HG02870 (cell line): ENCODE measurements at regions not wholly inside any gene's neighbourhood (a gene's known extent, or its start where the extent isn't known, plus 50 kb on each side); places are given as distances from the start of the nearest gene placed in this dataset.

Source experiments
- ATAC-seq: cut with Tn5 transposase; IDR thresholded peaks from one replicate; pipeline ENCODE4 v1.9.1; 2021; ENCODE audit warnings: mild to moderate bottlenecking, moderate library complexity; ENCODE audit not compliant: unreplicated experiment

DNA sequence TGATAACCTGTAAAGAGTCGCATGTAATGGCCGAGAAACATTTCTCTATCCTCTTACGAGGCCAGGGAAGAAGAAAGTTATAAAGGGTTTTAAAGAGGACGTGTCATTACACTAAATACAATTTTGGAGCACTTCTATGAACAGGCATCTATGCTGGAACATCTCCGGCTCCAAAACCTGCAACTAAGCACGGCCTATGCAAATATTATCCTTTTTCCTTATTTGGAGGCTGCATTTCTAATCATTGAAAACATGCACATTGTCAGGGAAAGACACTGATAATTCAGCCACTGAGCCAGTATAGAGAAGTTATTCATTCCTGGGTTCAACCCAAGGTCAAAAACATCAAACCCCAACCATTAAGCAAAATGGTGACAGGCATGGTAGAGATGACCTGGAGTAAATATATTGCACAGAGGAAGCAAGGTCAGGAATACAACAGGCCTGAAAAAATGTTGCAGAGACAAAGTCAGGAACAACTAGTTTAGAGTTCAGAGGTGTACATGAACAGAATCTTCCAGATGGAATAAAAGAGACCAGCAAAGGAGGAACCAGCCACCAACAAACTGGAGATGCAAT is 674.1 kb downstream of the NR2F1-AS1 start:
- no peak for ATAC-seq

DNA sequence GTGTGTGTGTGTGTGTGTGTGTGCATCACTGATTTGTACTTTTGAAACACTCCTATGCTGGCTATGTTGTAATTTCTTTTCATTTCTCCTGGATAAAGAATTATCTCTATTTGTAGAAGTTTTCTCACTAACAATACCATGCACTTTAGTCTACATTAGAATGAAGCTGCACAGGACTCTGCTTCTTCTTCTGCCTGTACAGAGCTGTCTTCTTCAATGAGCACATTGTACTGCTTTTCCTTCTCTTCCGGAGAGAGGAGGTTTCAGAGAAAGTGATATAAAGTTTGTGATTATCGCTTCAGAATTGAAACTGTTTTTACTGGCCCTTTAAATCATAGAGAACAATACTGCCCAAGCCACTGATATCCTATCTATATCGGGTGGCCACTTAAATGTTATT is 677.0 kb downstream of the NR2F1-AS1 start:
- ATAC-seq: no peak

DNA sequence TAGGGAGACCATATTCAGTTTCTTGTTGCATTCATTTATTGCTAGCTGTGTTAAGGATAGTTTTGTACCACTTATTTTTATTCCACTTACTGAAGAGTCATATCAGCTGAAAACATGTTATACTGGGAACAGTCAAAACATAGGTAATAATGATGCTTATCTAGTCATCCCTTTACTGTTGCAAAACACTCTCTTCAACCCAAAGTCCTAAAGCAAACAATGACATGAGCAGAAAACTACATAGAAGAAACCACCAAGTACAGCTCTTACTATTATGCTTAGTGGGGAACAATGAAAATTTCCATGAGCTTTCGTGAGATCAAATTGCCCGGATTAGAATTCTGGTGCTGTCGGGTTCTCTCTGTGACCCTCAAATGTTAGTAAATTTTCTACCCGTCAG is 681.4 kb downstream of the NR2F1-AS1 start:
- no peak for ATAC-seq

DNA sequence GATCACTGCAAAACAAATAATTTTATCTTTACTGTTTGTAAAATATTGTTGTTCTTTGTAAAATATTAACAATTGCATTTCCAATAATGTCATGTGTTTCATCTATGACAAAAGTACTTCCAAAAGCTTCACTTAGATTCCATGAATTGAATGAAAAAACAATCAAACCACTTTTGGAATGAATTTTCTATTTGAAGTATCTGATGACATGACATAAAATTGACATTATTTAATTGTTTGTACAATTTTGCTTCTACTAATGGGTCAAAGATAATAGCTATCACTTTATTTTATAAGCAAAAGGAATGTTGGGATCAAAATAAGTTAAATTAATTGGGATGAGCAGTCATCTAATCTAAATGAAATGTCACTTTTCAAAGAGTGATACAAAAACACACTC is 684.3 kb downstream of the NR2F1-AS1 start:
- no peak for ATAC-seq

DNA sequence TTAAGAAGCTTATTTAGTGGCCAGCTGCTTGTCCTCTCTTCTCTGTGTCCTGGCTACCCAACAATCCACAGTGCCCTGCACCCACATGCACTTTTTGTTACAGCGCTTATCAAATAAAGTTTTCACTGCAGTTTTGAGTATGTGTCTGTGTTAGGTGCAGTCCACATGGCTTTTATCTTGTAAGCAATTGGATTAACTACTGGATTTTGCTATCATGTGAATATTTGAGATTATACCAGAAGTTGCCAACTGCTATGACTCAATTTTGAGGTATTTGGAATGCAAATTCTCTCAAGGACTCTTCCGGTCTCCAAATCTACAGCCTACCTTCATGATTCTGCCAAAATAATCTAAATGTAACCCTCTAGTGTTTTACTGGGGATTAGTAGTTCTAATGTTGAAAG is 690.2 kb downstream of the NR2F1-AS1 start:
- ATAC-seq: no peak

DNA sequence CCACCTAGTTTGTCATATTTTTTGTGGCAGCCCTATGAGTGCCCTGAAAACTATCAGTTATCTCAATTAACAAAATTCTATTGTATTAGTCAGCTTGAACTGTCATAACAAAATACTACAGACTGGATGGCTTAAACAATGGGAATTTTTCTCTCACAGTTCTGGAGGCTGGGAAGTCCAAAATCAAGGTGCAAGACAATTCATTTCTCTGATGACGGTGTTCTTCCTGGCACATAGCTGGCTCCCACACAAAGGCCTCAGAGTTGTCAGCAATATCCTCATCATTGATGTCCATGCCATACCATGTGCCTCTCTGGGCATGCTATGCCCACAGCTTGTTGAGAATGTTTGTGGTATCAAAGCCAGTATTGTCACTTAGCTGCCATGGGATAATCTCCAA is 691.9 kb downstream of the NR2F1-AS1 start:
- ATAC-seq: no peak

DNA sequence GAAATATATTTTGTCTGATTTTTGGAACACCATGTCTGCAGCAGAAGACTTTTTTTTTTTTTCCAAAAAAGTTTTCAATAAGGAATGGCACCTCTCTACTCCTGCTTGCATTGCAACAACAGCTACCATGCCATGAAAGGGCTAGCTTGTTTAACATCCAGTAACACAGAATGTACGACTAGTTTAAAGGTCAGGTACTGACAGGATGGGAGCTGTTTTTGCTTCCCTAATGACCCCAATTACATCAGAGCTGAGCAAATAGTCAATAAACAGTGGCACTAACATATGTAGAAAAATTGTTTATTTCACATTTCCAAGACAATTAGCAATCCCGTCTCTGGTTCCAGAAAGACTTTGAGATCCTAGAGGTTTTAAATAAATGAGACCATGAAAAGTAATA is 693.8 kb downstream of the NR2F1-AS1 start:
- no peak for ATAC-seq

DNA sequence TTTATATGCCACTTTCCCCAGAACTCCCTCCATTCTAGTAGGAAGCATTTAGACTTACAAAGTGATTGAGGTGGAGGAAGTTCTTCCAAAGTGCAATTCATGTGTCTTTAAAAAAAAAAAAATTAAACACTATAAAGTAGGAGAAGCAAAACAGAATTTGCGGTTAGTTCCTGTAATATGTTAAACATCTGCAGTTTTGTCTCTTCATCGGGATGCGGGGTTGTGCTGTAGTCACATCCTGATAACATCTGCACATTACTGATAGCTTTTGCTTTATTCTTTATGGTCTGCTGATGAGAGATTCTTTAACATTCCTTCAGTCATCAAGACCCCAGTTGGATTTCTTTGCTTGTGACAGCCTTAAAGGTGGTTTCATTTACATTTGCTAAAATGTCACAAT is 694.3 kb downstream of the NR2F1-AS1 start:
- no peak for ATAC-seq

DNA sequence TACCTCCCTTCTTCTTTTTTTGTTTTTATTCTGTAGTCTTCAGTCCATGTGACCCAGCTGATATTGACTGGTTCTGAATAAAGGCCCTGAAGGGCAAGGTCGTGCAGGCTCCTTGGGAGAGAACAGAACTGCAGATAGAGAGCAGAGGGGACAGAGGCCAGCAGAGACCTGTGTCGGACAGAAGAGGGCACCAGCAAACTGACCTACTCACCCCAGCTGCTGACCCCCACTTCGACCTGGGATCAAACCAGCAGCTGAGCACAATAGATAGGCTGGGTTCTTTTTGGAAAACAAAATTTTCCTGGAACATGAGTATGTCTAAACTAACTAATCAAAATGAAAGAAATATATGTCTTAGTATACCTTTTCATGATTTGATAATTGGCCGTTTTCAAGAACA is 695.1 kb downstream of the NR2F1-AS1 start:
- ATAC-seq: no peak

DNA sequence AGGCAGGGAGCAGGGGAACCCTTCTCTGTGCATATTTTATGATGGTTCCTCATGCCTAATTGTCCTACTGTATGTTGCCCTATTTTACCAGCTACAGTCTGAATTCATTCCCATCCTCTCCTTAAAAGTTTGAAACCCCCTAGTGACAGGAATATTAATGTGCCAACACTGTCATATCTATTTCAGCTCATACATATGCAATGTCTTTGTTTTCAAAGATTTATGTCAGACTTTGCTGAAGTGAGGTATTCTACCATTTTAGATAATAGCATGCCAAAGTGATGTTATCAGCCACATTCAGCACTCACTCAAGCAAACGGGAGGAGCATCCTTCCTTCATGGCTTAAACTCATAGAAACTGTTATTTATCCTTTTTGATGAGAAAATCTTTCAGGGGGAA is 696.5 kb downstream of the NR2F1-AS1 start:
- ATAC-seq: no peak

DNA sequence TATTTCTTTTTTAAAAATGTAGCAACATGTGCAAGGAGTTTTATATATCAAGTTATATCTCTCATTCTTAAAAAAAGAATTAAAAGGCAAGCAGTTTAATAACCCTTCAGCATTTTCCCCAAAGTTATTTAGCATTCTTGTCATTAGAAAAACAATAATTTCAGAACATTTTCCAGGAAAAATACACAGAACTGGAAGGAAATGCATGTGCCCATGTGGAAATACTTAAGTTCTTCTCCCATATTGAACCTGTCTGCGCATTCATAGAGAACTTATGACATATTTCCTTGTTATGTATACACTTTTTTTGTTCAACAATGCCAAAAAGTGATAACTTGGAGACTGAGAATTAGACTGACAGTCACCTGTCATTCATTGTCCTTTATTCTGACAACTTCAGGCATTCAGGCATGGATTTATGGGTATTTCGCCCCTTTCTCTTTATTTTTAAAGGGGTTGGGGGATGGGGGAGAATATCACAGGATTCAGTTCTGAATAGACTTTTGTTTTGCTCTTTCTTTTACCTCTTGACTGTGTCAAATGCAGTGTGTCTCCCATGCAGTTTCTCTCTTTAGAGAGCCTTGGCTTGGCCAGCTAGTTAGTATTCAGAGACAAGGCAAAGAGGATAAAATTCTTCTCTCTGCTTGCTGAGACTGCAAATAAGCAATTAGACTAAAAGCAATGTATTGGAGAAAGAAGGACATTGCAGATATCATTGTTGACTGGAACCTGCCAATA is 701.0 kb downstream of the NR2F1-AS1 start:
- ATAC-seq: no peak

DNA sequence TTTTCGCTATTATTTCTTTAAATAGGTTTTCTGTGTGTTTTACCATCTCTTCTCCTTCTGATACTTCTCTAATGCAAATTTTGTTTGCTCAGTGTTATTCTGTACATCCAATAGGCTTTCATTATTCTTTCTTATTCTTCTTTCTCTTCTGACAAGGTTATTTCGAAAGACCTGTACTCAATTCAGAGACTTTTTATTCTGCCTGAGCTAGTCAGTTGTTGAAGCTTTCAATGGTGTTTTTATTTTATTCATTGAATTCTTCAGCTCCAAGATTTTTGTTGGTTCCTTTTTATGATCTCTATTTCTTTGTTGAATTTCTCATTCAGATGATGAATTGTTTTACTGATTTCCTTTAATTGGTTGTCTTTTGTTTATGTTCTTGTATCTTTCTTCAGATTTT is 706.2 kb downstream of the NR2F1-AS1 start:
- no peak for ATAC-seq

DNA sequence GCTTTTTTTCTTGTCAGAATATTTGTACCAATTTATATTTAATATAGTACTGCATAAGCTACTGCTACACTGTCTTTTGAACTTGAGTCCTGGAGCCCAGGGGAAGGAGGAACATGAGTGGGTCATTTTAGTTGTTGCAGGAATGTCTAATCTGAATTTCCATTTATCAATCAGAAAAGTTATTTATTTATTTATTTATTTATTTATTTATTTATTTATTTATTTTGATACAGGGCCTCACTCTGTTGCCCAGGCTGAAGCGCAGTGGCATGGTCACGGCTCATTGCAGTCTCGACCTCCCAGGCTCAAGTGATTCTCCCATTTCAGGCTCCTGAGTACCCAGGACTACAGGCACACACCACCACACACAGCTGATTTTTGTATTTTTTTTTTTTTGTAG is 712.6 kb downstream of the NR2F1-AS1 start:
- no peak for ATAC-seq

DNA sequence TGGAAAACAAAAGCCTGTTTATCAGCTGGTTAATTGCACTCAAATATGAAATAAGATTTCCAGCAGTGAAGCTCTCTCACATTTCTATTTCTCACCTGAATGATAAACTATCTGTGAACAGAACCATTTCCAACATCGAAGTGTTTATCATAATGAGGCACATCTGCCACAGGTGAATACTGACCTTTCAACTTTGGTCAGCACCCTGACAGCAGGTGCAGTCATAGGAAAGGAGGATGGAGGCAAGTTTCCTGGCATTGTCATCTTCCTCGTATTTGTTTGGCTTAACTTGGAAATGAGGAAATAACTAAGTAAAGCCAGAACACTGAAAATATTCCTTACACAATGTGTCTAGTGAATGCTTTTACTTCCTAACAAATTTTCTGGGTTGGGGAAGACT is 716.4 kb downstream of the NR2F1-AS1 start:
- no peak for ATAC-seq

DNA sequence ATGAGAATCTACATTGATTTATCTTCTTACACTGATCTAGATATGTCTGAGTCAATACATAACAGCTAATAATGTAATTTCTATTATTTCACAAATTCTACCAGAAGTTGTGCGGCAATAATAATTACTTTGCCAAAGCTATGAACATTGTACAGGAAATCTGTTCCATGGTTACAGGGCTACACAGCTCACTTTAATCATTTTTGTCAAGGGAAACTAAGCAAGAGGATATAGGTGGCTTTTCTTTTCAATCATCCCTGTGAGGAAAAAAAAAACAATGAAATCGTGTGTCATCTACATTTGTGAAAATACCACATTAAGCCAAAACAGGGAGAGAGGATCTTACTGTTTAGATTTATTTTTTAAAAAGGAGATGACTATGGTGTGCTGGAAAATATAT is 717.4 kb downstream of the NR2F1-AS1 start:
- no peak for ATAC-seq

DNA sequence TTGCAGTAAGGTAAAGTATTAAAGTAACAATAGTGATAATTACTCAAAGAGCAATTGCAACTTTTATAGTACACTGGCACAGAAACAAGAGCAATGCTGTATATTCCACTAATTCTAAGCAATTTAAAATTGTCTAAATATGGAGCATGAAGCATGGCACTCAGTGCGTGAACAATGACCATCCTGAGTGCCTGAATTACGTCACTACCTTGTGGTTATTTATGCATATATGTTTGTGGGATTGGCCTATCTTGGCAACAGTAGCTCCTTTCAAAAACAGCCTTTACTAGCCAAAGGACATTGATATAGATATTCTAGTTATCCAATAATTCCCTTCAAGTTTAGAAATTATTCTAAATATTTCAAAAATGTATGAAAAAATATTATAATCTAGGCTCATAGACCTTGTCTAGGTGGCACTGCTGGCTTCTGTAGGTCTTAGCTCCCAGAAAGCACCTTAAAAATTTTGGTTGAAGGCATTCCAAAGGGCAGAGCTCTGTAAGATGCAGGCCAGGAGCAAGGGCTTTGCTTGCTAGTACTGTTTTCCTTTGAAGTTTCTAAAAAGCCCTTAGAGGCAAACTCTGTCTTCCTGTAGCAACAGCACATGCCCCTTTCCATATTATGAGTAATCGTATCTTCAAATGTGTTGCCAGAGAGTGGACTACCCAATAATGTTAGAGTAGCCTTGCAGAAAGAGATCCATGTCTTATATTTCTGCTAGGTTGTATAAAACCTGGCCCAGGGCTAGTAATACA is 719.3 kb downstream of the NR2F1-AS1 start:
- no peak for ATAC-seq

DNA sequence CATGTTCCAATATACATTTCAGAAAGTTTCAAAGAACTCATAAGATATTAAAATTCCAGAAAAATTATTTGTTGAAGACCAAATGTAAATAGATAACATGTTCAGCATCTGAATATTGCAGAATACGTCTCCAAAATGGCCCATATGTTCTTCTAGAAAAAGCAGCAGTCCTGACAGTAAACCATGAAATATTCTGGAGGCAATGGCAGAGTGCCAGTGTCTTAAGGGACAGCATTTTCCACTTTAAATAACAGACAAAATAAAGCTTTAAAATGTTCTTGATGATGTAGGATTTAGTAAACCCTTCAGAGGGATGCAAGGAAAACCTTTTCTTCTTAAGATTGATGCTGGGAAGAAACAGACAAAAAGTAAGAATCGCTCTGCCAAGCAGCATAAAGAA is 721.0 kb downstream of the NR2F1-AS1 start:
- no peak for ATAC-seq

DNA sequence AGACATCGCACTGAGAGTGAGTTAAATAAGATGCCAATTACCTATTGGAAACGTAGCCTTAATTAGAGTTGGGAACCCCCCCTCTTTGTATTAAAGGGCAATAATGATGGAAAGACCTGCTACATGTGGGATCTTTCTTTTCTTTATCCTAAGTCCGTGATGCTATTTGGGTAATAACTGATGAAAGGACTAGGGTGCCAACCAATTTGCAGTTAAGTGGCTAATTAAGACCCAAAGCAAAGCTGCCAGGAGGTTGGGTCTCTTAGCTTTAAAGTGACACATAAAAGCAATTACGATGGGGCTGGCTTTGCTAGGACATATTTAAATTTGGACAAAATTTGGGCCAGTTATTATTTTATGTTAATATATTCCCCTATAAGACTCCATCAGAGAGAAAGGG is 728.8 kb downstream of the NR2F1-AS1 start:
- no peak for ATAC-seq

DNA sequence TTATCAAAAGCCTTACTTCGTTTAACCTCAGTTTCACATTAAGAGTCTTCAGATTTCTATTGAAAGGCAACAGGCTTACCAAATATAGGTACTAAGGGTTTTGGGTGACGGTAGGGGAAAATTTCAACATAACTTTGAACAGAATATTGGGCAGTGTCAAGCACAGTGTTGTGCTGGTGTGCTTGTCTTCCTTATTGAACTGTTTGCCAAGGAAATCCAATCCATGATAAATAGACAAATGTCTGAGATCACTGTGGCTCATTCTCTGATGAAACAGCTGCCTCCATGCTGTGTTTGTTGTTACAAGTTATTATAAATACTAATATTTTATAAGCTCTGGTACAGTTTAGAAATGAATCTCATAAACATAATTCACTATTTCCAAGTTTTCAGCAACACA is 730.1 kb downstream of the NR2F1-AS1 start:
- no peak for ATAC-seq

DNA sequence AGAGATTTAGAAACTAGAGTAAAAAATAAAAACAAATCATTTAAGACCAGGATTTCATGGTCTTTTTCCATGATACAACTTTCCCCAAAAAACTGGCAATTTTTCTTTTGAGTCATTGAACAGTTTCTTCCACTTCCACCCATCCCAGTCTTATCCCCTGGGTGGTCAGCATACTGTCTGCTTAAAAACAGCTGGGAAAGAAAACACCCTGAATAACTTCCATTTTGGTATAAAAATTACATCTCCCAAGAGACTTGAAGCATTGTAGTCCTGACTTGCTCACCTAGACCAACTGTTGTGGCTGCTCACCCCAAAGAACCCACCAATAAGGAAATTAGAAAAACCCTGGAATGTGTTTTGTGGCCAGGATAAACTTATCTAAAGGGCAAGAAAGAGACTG is 731.3 kb downstream of the NR2F1-AS1 start:
- no peak for ATAC-seq

DNA sequence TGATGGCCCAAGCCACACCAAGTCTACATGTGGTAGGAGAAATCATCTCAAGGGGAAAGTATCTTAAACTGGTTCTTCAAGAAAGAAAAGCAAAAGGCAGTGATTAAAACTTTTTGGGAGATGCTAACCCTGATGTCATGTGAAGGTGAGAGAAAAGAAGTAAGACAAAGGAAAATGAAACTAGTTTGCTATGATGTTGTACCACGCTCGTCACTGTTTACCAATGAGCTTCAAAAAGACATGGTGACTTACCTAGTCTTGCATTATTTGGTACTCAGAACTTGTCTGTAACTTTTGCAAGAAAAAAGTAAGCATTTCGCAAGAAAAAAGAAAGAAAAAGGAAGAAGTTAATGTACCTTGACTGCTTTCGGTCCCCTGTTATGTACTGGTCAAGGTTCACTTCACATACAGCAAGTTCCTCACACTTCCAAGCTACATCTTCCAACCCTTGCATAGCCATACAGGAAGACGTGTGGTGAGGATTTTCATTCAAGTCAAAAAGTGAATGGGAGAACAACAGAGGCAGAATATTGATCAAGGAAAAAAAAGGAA is 739.3 kb downstream of the NR2F1-AS1 start:
- ATAC-seq: no peak

DNA sequence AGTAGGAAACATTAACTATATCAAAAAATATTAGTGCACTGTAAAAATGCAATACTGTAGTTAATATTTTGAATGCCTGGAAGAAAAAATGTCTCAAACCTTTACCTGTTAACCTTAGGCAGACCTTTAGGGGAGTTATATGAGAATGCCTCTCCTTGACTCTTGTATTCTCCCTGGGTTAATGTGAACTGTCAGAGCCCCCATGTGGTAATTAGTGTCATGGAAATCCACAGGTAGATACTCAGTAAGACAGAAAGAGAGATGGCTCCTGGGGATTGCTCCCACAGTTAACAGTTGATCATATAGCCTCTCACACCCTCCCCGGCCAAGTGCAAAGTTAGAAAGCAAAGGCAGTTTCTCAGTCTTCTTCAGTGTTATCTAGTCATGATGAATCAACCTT is 742.8 kb downstream of the NR2F1-AS1 start:
- no peak for ATAC-seq
